Vagina (tissue), 2 donors: ENCODE measurements at regions not wholly inside any gene's neighbourhood (a gene's known extent, or its start where the extent isn't known, plus 50 kb on each side); places are given as distances from the start of the nearest gene placed in this dataset.
A peak's percentile ranks its signal among the peaks of the same experiment; 100 is the strongest.

Experiments used
- DNase-seq, 2 donors: peaks; one replicate each; pipeline ENCODE4 v3.0.0-alpha.2; 2017; ENCODE audit errors: extremely low spot score in 2 of 2
- H3K27ac ChIP-seq: fragments of 200-600 bp; sonication (generic); one replicate; pipeline ENCODE4 v1.5.1; 2019
- H3K27me3 ChIP-seq: fragments of 200-600 bp; sonication (generic); one replicate; pipeline ENCODE4 v1.5.1; 2019
- H3K36me3 ChIP-seq, 2 donors: fragments of 200-600 bp; sonication (generic); one replicate each; pipeline ENCODE4 v1.5.1; 2017 to 2019
- H3K4me1 ChIP-seq: fragments of 200-600 bp; sonication (generic); one replicate; pipeline ENCODE4 v1.5.1; 2019
- H3K4me3 ChIP-seq, 2 donors: fragments of 200-600 bp; sonication (generic); 1 replicate in 1 of 2; 2 replicates in 1 of 2; pipeline ENCODE4 v1.5.1; 2016 to 2019
- H3K9me3 ChIP-seq: fragments of 200-600 bp; sonication (generic); one replicate; pipeline ENCODE4 v1.5.1; 2019
- CTCF ChIP-seq, 3 experiments: fragments of 450-650 bp in 2 of 3; fragments of 200-600 bp in 1 of 3; sonication (generic) in 1 of 3; IDR thresholded peaks; one replicate each; pipeline ENCODE4 v1.5.1; 2017 to 2019; ENCODE audit warnings: antibody characterized with exemption in 3 of 3, mild to moderate bottlenecking in 2 of 3, moderate library complexity in 2 of 3
- POLR2A ChIP-seq, 2 donors: fragments of 450-650 bp; IDR thresholded peaks; one replicate each; pipeline ENCODE4 v1.6.1; 2017; ENCODE audit warnings: antibody characterized with exemption in 2 of 2, mild to moderate bottlenecking in 2 of 2, moderate library complexity in 2 of 2
- POLR2AphosphoS5 ChIP-seq, 2 donors: sonication (generic); formaldehyde crosslinking; IDR thresholded peaks; one replicate each; pipeline ENCODE4 v1.9.0; 2017; ENCODE audit warnings: antibody characterized with exemption in 2 of 2, mild to moderate bottlenecking in 2 of 2, low read depth in 1 of 2; ENCODE audit not compliant: insufficient read depth in 1 of 2
- intact Hi-C: fragments of 100-400 bp; cut with DNase I; formaldehyde crosslinking; loops from one replicate; pipeline ENCODE4 v1.15.1; 2023

- Histone ChIP-seq H3K4me3 (no peak overlapping the region), H3K36me3 (no peaks in the 10 kb centered on the region), H3K9me3 (no peaks in the 10 kb centered on the region), H3K27ac (no peak overlapping the region), H3K4me1 (no peaks in the 10 kb centered on the region), H3K27me3 (no peaks in the 10 kb centered on the region)
- intact Hi-C loops, result no loop called here
- no peak for TF ChIP-seq CTCF (IDR thresholded peaks at IDR 0.05)
- no peak for TF ChIP-seq POLR2A (IDR thresholded peaks at IDR 0.05)
- no peak for TF ChIP-seq POLR2AphosphoS5 (IDR thresholded peaks at IDR 0.05; ENCODE audit: insufficient read depth in 1 of 2, low read depth in 1 of 2)
- no peak for DNase-seq
Measured at GRCh38 chr19:30891051-30891450, 458.2 kb downstream of the TSHZ3 start.

GRCh38 chr19:30890033-30890432 lies 459.2 kb downstream of the TSHZ3 start:
- no peaks in the 10 kb centered on the region for H3K27me3 ChIP-seq
- H3K27ac ChIP-seq, result no peak overlapping the region
- intact Hi-C loops, result no loop called here
- no peak for DNase-seq
- H3K9me3 ChIP-seq, result no peaks in the 10 kb centered on the region
- no peak overlapping the region for H3K4me3 ChIP-seq
- no peaks in the 10 kb centered on the region for H3K4me1 ChIP-seq
- H3K36me3 ChIP-seq, result no peaks in the 10 kb centered on the region
- no peak for TF ChIP-seq POLR2A (IDR thresholded peaks at IDR 0.05)
- TF ChIP-seq POLR2AphosphoS5 (IDR thresholded peaks at IDR 0.05; ENCODE audit: insufficient read depth in 1 of 2, low read depth in 1 of 2), result peak in 1 of 2 donors; percentile 14

GRCh38 chr19:30888937-30889336 lies 460.3 kb downstream of the TSHZ3 start:
- Histone ChIP-seq H3K27me3 (no peaks in the 10 kb centered on the region), H3K4me3 (no peak overlapping the region), H3K4me1 (no peaks in the 10 kb centered on the region), H3K9me3 (no peaks in the 10 kb centered on the region), H3K27ac (no peak overlapping the region), H3K36me3 (no peaks in the 10 kb centered on the region)
- intact Hi-C loops, result no loop called here
- peak in 1 of 2 donors; percentile 37 for DNase-seq
- TF ChIP-seq POLR2AphosphoS5 (IDR thresholded peaks at IDR 0.05; ENCODE audit: insufficient read depth in 1 of 2, low read depth in 1 of 2) (no peak), POLR2A (IDR thresholded peaks at IDR 0.05) (no peak), CTCF (IDR thresholded peaks at IDR 0.05) (no peak)

GRCh38 chr19:30887042-30887441 lies 462.2 kb downstream of the TSHZ3 start:
- Histone ChIP-seq H3K27me3 (no peaks in the 10 kb centered on the region), H3K36me3 (no peaks in the 10 kb centered on the region), H3K27ac (no peak overlapping the region), H3K4me1 (peaks cover 15% of the 10 kb centered on the region), H3K4me3 (no peak overlapping the region), H3K9me3 (no peaks in the 10 kb centered on the region)
- TF ChIP-seq POLR2AphosphoS5 (IDR thresholded peaks at IDR 0.05; ENCODE audit: insufficient read depth in 1 of 2, low read depth in 1 of 2) (no peak), POLR2A (IDR thresholded peaks at IDR 0.05) (no peak), CTCF (IDR thresholded peaks at IDR 0.05) (no peak)
- peak in 1 of 2 donors; percentile 43 for DNase-seq
- intact Hi-C loops, result no loop called here

- Histone ChIP-seq H3K27ac (no peak overlapping the region), H3K4me3 (no peak overlapping the region), H3K36me3 (no peaks in the 10 kb centered on the region), H3K9me3 (no peaks in the 10 kb centered on the region), H3K4me1 (peaks cover 17% of the 10 kb centered on the region), H3K27me3 (no peaks in the 10 kb centered on the region)
- TF ChIP-seq CTCF (IDR thresholded peaks at IDR 0.05) (no peak), POLR2A (IDR thresholded peaks at IDR 0.05) (no peak), POLR2AphosphoS5 (IDR thresholded peaks at IDR 0.05; ENCODE audit: insufficient read depth in 1 of 2, low read depth in 1 of 2) (no peak)
- peak in 1 of 2 donors; percentile 25 for DNase-seq
- intact Hi-C loops, result no loop called here
Measured at GRCh38 chr19:30886222-30886621, 463.0 kb downstream of the TSHZ3 start.
